ENCODE measurements at regions not wholly inside any gene's neighbourhood (a gene's known extent, or its start where the extent isn't known, plus 50 kb on each side); places are given as distances from the start of the nearest gene placed in this dataset.

GRCh38 chr21:22450507-22450906 lies 1452.3 kb downstream of the NCAM2 start:
- Histone ChIP-seq H3K4me1 (no peaks in the 10 kb centered on the region), H3K27me3 (no peaks in the 10 kb centered on the region), H3K36me3 (no peaks in the 10 kb centered on the region), H3K9me3 (no peaks in the 10 kb centered on the region), H3K27ac (no peak overlapping the region), H3K4me3 (no peak overlapping the region)
- no peak for DNase-seq
- TF ChIP-seq CTCF (IDR thresholded peaks at IDR 0.05) (no peak), POLR2A (IDR thresholded peaks at IDR 0.05) (no peak)
- intact Hi-C loops (cut with DNase I; ENCODE audit: low total_unique reads), result no loop called here

GRCh38 chr21:22456241-22456640 lies 1458.0 kb downstream of the NCAM2 start:
- H3K27ac ChIP-seq, result no peak overlapping the region
- no peaks in the 10 kb centered on the region for H3K27me3 ChIP-seq
- H3K4me3 ChIP-seq, result no peak overlapping the region
- intact Hi-C loops (cut with DNase I; ENCODE audit: low total_unique reads), result no loop called here
- H3K4me1 ChIP-seq, result no peaks in the 10 kb centered on the region
- H3K36me3 ChIP-seq, result no peaks in the 10 kb centered on the region
- DNase-seq, result no peak
- no peaks in the 10 kb centered on the region for H3K9me3 ChIP-seq
- no peak for TF ChIP-seq CTCF (IDR thresholded peaks at IDR 0.05)
- no peak for TF ChIP-seq POLR2A (IDR thresholded peaks at IDR 0.05)

- DNase-seq, result no peak
- intact Hi-C loops (cut with DNase I; ENCODE audit: low total_unique reads), result no loop called here
- no peaks in the 10 kb centered on the region for H3K36me3 ChIP-seq
- no peaks in the 10 kb centered on the region for H3K9me3 ChIP-seq
- H3K27me3 ChIP-seq, result no peaks in the 10 kb centered on the region
- H3K4me3 ChIP-seq, result no peak overlapping the region
- H3K4me1 ChIP-seq, result no peaks in the 10 kb centered on the region
- TF ChIP-seq POLR2A (IDR thresholded peaks at IDR 0.05) (no peak), CTCF (IDR thresholded peaks at IDR 0.05) (no peak)
- no peak overlapping the region for H3K27ac ChIP-seq
Measured at GRCh38 chr21:22468893-22469292, 1470.7 kb downstream of the NCAM2 start.

GRCh38 chr21:22474403-22474802 lies 1476.2 kb downstream of the NCAM2 start:
- H3K4me3 ChIP-seq, result no peak overlapping the region
- H3K27ac ChIP-seq, result no peak overlapping the region
- H3K27me3 ChIP-seq, result no peaks in the 10 kb centered on the region
- DNase-seq, result no peak
- no peaks in the 10 kb centered on the region for H3K36me3 ChIP-seq
- H3K9me3 ChIP-seq, result no peaks in the 10 kb centered on the region
- no peaks in the 10 kb centered on the region for H3K4me1 ChIP-seq
- TF ChIP-seq POLR2A (IDR thresholded peaks at IDR 0.05) (no peak), CTCF (IDR thresholded peaks at IDR 0.05) (no peak)
- intact Hi-C loops (cut with DNase I; ENCODE audit: low total_unique reads), result no loop called here

- no peaks in the 10 kb centered on the region for H3K4me1 ChIP-seq
- TF ChIP-seq CTCF (IDR thresholded peaks at IDR 0.05) (no peak), POLR2A (IDR thresholded peaks at IDR 0.05) (no peak)
- no peak for DNase-seq
- intact Hi-C loops (cut with DNase I; ENCODE audit: low total_unique reads), result no loop called here
- H3K4me3 ChIP-seq, result no peak overlapping the region
- H3K36me3 ChIP-seq, result no peaks in the 10 kb centered on the region
- no peaks in the 10 kb centered on the region for H3K9me3 ChIP-seq
- no peaks in the 10 kb centered on the region for H3K27me3 ChIP-seq
- no peak overlapping the region for H3K27ac ChIP-seq
Measured at GRCh38 chr21:22476214-22476613, 1478.0 kb downstream of the NCAM2 start.

Measured in uterus (tissue), 3 donors.